ENCODE measurements at regions not wholly inside any gene's neighbourhood (a gene's known extent, or its start where the extent isn't known, plus 50 kb on each side); places are given as distances from the start of the nearest gene placed in this dataset.

DNA sequence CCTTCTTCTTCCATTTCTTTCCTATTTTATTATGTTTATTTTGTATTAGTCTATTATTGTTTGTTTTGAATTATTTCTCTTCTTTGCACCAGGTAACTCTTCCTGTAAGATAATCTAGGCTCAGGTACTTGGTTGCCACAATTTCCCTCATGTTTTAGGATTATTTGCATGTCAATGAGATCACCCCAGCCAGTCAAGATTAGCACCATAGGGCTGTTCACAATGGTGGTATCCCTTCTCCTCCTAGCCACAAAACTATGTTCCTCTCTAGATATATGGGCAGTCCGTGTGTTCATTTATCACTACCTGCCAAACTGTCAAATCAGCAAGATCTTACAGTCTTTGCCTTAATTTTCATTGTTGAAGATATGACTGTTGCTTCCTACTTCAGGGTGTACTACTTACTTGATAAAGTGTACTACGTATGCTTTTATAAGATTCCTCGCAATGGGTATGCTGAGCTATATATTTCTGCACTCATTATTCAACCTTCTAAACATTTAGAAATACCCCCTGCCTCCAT is 1536.2 kb downstream of the PLA2G4A start:
- no peak for DNase-seq

DNA sequence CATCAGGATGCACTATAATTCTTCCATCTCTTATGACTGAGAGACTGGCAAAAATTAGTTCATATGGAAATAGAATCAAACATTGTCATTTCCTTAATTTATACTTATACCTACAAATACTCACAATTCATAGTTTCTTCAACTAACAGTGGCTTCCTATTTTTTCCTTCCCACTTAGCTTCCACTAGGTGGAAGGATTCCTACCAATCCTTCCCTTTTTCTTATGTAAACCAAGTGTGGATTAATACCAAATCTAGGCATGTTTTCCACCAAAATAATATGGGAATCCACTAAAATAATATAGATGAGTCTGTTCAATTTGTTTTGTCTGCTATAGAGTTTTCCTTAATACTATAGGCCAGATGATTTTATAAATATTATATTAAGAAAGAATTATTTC is 1537.1 kb downstream of the PLA2G4A start:
- DNase-seq: no peak

DNA sequence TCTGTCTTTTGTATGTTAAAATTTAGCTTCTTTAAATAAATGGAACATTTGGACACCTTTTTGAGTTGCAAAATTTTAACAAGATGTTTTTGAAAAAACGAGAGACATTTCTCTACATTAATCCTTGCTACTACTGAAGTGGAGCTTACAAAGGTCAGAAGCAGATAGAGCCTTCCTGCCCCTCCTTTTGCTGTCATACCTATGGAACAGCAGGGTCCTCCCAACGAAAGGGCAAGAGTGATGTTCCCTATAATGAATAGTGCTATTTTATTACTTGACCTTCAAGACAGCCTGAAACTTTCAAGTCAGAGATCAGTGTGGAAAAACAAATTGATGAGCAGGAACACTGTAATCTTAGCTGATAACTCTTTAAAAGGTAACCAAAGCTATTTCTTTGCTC is 1538.9 kb downstream of the PLA2G4A start:
- DNase-seq: no peak

DNA sequence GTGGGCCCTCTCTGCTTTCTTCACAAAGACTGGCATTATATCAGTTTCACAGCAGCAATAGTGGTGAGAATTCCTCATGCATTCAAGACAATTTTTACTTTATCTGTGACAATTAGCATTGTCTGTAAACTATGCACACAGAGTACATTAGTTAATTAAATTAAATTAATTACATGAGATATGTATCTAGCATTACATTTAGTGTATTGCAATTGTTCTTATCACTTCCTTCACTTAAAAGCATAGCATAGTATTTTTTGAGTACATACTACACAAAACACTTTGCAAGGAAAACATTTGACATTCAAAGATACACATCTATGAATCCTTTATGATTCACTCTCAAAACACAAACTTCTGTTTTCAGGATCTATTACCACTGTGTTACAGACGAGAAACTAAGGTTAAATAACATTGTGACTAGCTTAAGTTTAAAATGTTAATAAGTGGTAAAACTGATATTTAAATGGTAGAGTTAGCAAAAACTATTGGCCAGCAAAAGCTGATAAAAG is 1542.6 kb downstream of the PLA2G4A start:
- DNase-seq: no peak

DNA sequence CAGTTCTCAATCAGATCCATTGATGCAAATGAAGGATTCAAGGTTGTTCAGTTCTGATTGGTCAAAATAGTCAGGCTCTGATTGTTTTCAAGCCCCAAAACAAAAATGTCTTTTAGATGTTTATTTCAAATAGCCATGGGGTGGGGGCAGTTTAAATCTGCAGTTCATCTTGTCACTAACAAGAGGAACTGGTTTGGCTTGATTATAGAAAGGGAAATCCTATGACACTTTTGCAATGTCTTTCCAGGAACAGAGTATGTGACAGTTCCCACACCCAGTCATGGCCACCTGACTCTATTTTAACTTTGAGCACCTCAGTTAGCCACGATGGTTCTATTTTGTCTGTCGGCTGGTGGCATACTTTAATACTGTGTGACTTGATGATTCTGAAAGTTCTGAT is 1544.1 kb downstream of the PLA2G4A start:
- DNase-seq: no peak

DNA sequence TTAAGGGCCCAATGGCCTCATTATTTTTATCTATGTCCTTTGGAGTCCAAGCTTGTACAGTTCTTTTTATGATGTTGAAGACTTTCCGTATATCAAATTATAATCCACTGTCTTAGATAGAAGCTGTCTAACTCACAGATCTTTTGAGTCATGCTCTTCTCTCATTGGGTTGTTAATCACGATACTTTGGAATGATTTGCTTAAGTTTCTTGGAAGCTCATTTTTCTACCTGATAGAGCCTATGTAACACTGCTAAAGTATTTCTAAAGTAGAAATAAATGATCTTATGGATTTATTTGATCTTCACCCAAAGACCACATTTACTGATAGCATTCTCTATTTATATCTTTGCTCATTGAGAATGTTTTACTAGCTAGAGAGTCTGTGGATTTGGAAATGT is 1554.1 kb downstream of the PLA2G4A start:
- no peak for DNase-seq

DNA sequence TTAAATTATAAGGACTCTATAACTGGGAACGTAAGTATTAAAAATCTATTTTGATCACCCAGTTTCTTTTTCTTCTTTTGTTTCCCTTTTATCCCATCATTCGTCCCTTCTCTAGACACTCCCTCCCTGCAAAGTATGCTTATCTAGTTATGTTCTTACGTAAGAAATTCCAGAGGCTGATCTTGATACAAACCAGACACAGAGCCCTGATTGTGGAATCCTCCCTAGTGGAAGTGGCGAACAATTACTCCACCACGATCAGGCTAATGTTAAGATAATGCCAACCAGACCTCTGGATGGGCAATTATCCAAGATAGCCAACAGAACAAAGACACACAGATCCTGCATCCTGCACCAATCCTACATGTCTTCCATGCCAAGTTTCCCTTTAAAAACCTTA is 1557.4 kb downstream of the PLA2G4A start:
- DNase-seq: no peak

DNA sequence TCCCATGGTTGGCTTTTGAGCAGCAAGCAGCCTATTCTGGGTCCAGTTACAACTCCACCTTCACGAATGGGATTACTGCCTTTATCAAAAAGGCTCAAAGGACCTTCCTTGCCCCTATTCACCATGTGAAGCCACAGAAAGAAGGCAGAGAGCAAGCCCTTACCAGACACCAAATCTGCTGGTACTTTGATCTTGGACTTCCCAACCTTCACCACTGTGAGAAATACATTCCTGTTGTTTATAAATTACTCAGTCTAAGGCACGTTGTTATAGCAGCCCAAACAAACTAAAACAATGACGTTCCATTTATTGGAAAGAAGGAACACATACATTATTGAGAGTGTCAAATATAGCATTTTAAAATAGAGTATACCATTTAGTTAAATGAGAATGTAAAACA is 1557.9 kb downstream of the PLA2G4A start:
- DNase-seq: no peak

DNA sequence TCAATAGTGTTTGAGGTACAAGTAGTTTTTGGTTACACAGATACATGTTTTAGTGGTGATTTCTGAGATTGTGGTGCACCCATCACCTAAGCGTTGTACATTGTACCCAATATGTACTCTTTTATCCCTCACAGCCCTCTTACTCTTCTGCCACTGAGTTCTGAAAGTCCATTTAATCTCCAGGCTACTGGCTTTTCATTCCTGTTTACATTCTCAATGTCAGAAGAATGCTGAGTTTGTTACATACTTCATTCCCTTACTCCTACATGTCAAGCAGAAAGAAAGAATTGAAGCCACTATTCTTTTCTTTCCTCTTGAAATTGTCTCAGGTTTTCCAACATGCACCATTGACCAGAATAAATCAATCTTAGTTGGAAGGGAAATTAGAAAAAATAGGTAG is 1565.9 kb downstream of the PLA2G4A start:
- DNase-seq: no peak

DNA sequence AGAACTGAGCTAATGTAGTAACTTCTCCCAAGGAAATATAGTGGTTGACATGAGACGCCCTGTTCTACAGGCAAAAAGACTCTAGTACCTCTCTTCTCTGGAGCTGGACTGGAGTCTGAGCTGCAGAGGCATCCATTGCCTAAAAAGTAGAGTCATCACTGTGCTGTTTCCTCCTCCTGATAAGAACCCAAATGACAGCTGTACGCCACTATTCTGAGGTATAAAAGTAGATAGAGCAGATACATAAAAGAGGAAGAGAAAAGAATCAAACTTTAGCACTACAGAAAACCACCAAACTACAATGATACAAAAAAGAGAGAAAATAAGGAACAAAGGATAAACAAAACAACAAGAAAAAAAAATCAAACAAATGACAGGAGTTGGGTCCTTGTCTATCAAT is 1568.8 kb downstream of the PLA2G4A start:
- no peak for DNase-seq

DNA sequence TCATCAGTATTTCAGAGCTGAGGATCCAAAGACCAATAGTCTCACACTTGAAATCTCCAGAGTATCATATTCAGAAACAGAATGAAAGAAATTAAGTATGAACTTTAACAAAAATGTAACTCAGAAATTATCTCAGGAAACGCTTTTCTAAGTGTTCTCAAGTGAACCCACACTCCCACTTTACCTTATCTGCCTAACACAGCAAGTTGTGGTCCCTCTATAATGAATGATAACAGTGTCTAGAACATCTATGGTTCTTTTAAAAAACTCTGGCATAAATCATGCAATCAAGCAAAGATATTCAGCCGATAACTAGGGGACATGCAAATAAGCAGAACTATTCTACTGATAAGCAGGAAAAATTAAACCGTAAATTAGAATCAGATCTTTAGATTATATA is 1574.2 kb downstream of the PLA2G4A start:
- DNase-seq: no peak

DNA sequence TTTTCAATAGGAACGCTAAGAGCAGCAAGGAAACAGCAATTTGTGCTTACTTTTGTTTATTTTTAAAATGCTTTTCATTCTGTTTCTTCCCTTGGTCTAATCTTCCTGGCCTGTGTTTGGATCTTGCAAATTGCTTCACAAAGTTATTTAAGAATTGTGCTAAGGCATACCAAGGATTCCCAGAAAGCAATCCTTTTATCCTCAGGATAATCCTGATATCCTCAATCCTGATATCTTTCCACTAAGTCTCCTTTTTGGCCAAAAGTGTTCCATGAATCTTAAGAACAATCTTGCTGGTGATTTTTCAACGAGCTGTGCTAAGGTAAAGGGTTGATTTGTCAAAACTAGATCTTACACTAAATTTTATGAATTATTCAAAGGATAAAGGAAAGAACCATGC is 1577.9 kb downstream of the PLA2G4A start:
- DNase-seq: no peak

DNA sequence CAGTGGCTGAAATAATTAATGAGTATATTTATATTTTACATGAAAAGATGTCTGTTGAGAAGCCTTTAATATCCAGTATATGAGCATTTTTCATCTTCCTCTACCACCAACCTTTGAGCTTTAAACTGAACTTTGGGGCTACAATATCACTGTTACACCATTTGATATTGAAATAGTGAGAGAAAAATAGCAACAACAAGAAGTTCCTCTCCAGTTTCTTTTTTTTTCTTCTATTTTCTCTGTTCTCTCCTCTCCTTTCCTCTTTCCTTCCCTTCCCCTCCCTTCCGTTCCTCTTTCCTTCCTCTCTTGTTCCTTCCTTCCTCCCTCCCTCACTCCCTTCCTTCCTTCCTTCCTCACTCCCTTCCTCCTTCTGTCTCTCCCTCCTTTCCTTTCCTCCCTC is 1591.4 kb downstream of the PLA2G4A start:
- DNase-seq: no peak

DNA sequence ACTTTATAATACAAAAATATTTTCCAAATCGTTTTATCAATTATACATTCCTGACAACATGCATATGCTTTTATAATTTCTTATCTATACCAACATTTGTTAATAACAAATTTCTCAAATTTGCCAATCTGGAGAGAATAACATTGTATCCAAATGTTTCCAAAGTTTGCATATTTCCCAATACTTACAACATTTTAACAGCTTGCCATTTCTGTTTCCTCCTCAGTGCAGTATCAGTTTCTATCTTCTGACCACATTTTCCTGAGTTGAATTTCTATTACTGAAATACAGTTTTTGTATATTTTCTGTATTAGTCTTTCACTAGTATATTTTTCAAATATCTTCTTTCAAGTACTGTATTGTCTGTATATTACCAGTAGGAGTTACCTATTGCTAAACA is 1594.3 kb downstream of the PLA2G4A start:
- no peak for DNase-seq

DNA sequence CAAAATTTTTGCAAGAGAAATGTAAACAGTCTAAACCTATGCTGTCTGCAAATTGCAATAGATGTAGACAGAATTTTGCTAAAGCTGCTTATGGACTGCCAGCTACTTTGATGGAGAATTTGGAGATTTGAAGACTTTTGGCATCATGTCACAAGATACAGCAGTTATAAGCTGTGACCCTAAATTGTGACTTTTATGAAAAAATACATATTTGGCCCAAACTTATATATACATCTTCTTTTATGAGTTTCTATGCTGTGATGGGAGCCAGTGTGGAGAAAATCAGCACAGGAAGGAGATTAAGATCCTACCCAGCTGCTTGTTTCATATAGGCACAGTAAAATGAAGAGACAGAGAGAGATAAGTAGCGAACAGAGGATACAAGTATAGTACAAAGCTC is 1595.4 kb downstream of the PLA2G4A start:
- DNase-seq: no peak

DNA sequence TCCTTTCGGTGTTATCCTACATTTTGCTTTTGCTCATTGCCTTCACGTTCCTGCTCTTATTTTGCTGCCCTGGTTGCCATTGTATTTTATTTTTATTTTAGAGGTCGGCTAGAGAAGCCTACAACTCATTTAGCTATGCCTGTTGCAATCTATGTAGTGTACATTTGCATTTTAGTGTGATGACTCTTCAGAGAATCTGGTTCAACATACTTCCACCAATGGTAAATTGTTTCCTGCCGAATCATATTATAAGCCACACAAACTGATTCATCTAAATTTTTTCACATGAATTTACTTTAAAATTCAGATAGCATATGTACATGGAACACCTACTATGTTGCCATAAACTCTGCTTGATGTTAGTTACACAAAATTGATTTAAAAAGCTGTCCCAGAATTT is 1596.9 kb downstream of the PLA2G4A start:
- no peak for DNase-seq

DNA sequence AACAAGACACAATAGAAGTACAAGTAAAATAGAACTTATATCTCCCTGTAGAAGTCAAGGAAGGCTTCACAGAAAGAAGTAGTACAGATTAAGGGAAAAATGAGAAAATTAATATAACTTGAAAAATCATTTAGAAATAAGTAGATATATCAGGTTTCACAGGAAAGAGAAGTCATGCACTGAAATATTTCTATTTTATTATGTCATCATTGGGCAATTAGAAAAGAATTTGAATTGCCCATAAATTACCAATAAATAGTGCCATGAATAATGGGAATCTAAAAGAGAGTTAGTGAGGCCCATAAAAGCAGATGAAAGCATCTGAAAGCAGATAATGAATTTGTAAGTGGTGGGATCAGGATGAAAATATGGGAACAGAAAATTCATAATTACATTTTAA is 1597.8 kb downstream of the PLA2G4A start:
- peak in 1 of 3 experiments; percentile 10 for DNase-seq

DNA sequence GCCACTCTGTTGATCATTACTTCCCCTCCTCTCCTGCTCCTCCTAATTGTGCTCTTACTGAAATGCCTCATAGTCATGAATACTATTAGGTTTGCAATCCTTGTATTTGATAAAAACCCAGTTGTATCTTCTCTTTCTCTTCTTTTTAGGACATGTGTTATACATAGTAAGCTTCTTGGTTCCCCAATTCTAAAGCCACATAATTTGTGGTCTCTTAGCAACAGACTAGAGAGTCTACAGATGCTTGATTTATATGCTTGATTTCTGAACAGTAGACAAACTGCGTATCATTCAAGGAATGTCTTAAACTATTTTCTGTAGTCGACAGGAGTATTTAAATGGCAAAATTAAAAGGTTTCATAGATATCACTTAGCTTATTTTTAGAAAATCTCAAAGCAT is 1598.9 kb downstream of the PLA2G4A start:
- DNase-seq: peak in 1 of 3 experiments; percentile 16

DNA sequence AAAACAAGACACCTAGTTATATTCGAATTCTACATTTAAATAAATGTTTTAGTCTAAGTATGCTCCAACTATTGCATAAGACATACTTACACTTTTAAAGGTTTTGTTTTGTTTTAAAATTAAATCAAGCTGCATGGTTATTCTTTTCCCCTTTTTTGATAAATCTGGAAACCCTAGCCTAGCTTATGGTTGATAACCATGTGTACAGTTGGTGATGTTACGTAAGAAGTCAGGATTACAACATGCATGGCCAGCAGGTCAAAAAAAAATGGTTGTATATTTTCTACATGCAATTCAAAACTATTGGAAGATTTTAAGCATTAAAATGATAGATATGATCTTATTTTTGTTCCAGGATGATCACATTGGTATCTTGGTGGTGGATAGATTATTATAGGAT is 1600.6 kb downstream of the PLA2G4A start:
- no peak for DNase-seq

DNA sequence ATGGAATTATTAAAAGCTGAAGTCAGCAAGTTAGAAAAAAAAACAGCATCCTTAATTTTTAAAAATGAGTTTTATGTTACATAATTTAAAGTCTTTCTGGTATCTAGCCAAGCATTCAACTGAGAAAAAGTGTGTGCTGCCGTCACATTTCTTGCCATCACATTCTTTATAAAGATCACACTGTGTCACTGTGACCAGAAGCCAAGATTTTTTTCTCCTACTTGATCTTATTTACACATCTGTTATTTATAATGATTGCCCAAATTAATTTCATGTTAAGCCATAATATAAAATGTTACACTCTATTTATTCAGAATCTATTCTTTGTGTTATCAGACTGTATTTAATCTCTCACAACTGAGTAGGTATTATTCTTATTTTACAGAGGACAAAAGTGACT is 1603.7 kb downstream of the PLA2G4A start:
- no peak for DNase-seq

DNA sequence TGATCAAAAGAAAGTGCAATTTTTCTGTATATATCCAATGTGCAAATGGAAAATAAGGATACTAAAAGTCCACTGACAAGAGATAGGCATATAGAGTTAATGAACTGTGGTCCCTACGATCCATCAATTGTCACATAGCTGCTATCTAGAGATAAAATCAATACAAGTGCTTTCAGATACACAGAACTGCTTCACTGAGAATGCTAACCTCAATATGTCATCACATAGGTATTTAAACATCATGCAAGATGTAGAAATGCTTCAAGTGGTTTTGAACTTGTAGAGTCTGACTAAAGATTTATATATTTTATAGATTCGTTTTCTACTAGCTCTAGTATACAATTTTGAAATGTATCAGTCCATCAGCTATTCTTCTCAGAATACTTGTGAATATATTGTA is 1604.7 kb downstream of the PLA2G4A start:
- peak in 1 of 3 experiments; percentile 31 for DNase-seq

DNA sequence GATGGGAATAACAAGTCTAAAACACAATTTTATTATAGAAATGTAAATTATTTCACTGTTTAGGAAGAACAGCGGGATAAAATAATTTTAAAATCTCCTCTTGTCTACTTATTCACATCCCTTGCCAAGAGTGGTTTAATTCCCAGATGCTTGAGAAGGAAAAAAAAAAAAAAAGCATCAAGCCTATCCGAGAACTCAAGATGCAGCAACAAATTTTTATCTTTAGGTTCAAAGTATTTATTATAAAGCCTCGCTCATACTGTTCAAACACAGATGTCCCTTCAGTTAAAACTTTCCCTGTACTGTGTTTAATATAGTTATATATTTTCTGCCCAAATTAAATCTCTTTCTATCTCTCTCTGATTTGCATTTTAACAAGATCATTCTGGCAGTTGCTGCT is 1615.8 kb downstream of the PLA2G4A start:
- no peak for DNase-seq

DNA sequence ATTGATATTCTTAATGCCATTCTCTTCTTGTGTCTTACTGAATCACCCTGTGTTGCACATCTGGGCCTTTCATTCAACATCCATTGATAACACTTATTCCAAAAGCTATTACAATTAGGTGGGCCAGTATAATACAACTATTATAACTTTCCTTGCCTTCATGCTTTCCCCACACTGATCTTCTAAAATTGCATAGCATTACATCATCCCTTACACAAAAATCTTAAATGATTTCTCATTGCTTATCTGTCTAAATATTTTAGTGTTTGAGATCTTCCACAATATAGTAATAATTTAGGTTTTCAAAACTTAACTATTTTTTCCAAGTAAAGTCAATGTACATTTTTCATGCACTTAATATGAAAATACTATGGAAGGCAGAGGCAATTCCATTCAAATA is 1634.1 kb downstream of the PLA2G4A start:
- DNase-seq: no peak

DNA sequence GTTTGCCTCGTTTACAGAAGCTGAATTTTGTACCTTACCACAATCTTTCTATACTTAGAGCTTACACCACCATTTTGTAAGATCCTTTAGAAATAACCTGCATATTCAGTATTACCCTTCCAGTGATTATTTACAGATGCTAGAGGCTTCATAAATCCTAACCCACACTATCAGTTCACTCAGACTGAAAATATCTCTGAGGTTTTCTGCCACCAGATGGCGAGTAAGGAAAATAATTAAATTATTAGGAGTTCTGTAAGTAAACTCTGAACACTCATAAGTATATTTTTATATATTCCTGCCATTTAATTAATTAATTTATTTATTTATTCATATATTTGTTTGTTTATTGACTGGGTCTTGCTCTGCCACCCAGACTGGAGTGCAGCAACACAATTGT is 1635.2 kb downstream of the PLA2G4A start:
- DNase-seq: no peak

DNA sequence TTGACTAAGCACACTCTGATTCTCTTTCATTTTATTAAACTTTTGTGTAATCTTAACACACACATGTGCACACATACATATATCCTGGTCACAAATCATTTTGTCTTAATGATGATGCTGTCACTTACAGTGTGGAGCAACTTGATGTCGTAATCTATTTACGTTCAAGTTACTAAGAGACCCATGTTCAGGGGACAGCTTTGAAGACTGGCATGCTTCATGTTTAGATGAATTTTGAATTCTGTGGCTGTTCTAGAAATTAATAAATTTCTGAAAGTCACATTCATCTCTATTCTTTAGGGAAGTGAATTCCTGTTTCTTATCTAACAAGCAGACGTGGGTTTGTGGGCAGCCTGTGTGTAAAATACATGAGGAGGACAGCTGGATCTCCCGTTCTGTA is 1637.8 kb downstream of the PLA2G4A start:
- peak in 1 of 3 experiments; percentile 17 for DNase-seq

DNA sequence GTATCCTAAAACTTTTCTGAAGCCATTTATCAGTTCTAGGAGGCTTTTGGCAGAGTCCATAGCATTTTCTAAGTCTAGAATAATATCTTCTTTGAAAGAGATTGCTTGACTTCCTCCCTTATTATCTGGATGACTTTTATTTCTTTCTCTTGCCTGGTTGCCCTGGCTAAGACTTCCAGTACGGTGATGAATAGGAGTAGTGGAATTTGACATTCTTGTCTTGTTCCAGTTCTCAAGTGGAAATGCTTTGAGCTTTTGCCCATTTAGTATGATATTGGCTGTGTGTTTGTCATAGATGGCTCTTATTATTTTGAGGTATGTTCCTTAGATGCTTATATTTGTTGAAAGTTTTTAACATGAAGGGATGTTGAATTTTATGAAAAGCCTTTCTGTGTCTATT is 1647.9 kb downstream of the PLA2G4A start:
- DNase-seq: no peak
